ENCODE measurements at regions not wholly inside any gene's neighbourhood (a gene's known extent, or its start where the extent isn't known, plus 50 kb on each side); places are given as distances from the start of the nearest gene placed in this dataset.

GRCh38 chr11:109075976-109076375 lies 346.0 kb upstream of the C11orf87 start:
- DNase-seq (no peak), ATAC-seq (no peak)
- H3K4me1 Mint-ChIP-seq, result no peaks in the 10 kb centered on the region
- H3K9me3 ChIP-seq (ENCODE audit: control insufficient read depth, insufficient read depth, low read length), result no peaks in the 10 kb centered on the region
- intact Hi-C loops (cut with micrococcal nuclease), result no loop called here
- H3K27me3 Mint-ChIP-seq (ENCODE audit: low read depth in 2 of 2), result peaks cover 0 to 3% of the 10 kb centered on the region in 2 donors
- H3K27ac ChIP-seq (ENCODE audit: low read length), result no peak overlapping the region
- H3K36me3 Mint-ChIP-seq, result no peaks in the 10 kb centered on the region
- no peak overlapping the region for H3K4me3 ChIP-seq (ENCODE audit: low read length)
- no peak for TF ChIP-seq CTCF (IDR thresholded peaks at IDR 0.05)
- H3K27ac Mint-ChIP-seq, result no peak overlapping the region
- no peaks in the 10 kb centered on the region for H3K4me1 ChIP-seq (ENCODE audit: control insufficient read depth, insufficient read depth, low read length)
- WGBS (ENCODE audit: insufficient coverage), result 94% methylated on average over 2 of the region's 2 CpGs
- H3K9me3 Mint-ChIP-seq, result no peaks in the 10 kb centered on the region
- H3K36me3 ChIP-seq (ENCODE audit: control insufficient read depth, insufficient read depth, low read length), result no peaks in the 10 kb centered on the region
- H3K27me3 ChIP-seq (ENCODE audit: control insufficient read depth, insufficient read depth, low read length), result no peaks in the 10 kb centered on the region
- no peak overlapping the region for H3K4me3 Mint-ChIP-seq

GRCh38 chr11:109076870-109077269 lies 345.1 kb upstream of the C11orf87 start:
- Histone ChIP-seq H3K27ac (ENCODE audit: low read length) (no peak overlapping the region), H3K27me3 (ENCODE audit: control insufficient read depth, insufficient read depth, low read length) (no peaks in the 10 kb centered on the region), H3K36me3 (ENCODE audit: control insufficient read depth, insufficient read depth, low read length) (no peaks in the 10 kb centered on the region), H3K9me3 (ENCODE audit: control insufficient read depth, insufficient read depth, low read length) (no peaks in the 10 kb centered on the region), H3K4me3 (ENCODE audit: low read length) (no peak overlapping the region), H3K4me1 (ENCODE audit: control insufficient read depth, insufficient read depth, low read length) (no peaks in the 10 kb centered on the region)
- intact Hi-C loops (cut with micrococcal nuclease), result no loop called here
- DNase-seq (no peak), ATAC-seq (no peak)
- WGBS (ENCODE audit: insufficient coverage), result 87% methylated on average over 2 of the region's 2 CpGs
- H3K9me3 Mint-ChIP-seq, result no peaks in the 10 kb centered on the region
- no peak for TF ChIP-seq CTCF (IDR thresholded peaks at IDR 0.05)
- peaks cover 0 to 3% of the 10 kb centered on the region in 2 donors for H3K27me3 Mint-ChIP-seq (ENCODE audit: low read depth in 2 of 2)
- no peak overlapping the region for H3K27ac Mint-ChIP-seq
- H3K36me3 Mint-ChIP-seq, result no peaks in the 10 kb centered on the region
- no peak overlapping the region for H3K4me3 Mint-ChIP-seq
- H3K4me1 Mint-ChIP-seq, result no peaks in the 10 kb centered on the region

DNA sequence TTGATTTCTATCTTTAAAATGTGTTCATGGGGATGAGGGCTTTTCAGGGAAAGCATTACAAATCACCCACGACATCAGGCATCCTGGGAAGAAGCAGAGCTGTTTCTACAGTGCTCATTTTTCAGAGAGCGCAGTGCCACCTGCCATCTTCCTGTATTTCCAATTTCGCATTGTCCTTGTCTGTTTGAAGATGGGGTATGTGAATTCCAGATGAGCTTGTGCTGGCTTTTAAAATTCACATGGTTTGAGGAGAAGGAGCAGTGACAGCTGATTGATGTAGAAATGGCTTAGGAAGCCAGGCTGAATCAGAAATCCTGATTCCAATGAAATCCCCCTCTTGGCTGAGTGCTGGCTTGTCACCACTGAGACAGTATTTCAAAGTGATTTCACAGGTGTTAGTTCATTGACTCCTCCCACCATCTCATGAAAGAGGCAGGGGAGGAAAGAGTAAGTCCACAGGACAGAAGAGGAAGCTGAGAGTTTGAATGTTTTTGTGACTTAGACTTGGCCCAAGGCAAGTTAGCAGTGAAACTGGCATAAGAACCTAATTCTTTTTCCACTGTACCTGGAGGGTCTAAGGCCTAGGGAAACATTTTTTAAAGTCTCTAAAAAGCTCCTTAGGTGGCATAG lies 344.6 kb upstream of the C11orf87 start:
- no peak for TF ChIP-seq CTCF (IDR thresholded peaks at IDR 0.05)
- WGBS (ENCODE audit: insufficient coverage), result 87% methylated on average over 3 of the region's 3 CpGs
- Mint-ChIP-seq H3K4me3 (no peak overlapping the region), H3K36me3 (no peaks in the 10 kb centered on the region), H3K27me3 (ENCODE audit: low read depth in 2 of 2) (peaks cover 0 to 3% of the 10 kb centered on the region in 2 donors), H3K9me3 (no peaks in the 10 kb centered on the region), H3K27ac (no peak overlapping the region), H3K4me1 (no peaks in the 10 kb centered on the region)
- Histone ChIP-seq H3K4me1 (ENCODE audit: control insufficient read depth, insufficient read depth, low read length) (no peaks in the 10 kb centered on the region), H3K4me3 (ENCODE audit: low read length) (no peak overlapping the region), H3K9me3 (ENCODE audit: control insufficient read depth, insufficient read depth, low read length) (no peaks in the 10 kb centered on the region), H3K27ac (ENCODE audit: low read length) (no peak overlapping the region), H3K27me3 (ENCODE audit: control insufficient read depth, insufficient read depth, low read length) (no peaks in the 10 kb centered on the region), H3K36me3 (ENCODE audit: control insufficient read depth, insufficient read depth, low read length) (no peaks in the 10 kb centered on the region)
- ATAC-seq (no peak), DNase-seq (no peak)
- intact Hi-C loops (cut with micrococcal nuclease), result no loop called here

GRCh38 chr11:109085708-109086373 lies 336.1 kb upstream of the C11orf87 start:
- no peak overlapping the region for H3K4me3 Mint-ChIP-seq
- Histone ChIP-seq H3K27ac (ENCODE audit: low read length) (no peak overlapping the region), H3K4me1 (ENCODE audit: control insufficient read depth, insufficient read depth, low read length) (no peaks in the 10 kb centered on the region), H3K27me3 (ENCODE audit: control insufficient read depth, insufficient read depth, low read length) (no peaks in the 10 kb centered on the region), H3K36me3 (ENCODE audit: control insufficient read depth, insufficient read depth, low read length) (no peaks in the 10 kb centered on the region), H3K9me3 (ENCODE audit: control insufficient read depth, insufficient read depth, low read length) (no peaks in the 10 kb centered on the region), H3K4me3 (ENCODE audit: low read length) (no peak overlapping the region)
- WGBS (ENCODE audit: insufficient coverage), result 82% methylated on average over 5 of the region's 5 CpGs
- H3K27me3 Mint-ChIP-seq (ENCODE audit: low read depth in 2 of 2), result no peaks in the 10 kb centered on the region
- DNase-seq (no peak), ATAC-seq (no peak)
- no peak overlapping the region for H3K27ac Mint-ChIP-seq
- peaks cover 2 to 3% of the 10 kb centered on the region in 2 donors for H3K9me3 Mint-ChIP-seq
- H3K36me3 Mint-ChIP-seq, result no peaks in the 10 kb centered on the region
- H3K4me1 Mint-ChIP-seq, result no peaks in the 10 kb centered on the region
- intact Hi-C loops (cut with micrococcal nuclease), result no loop called here
- TF ChIP-seq CTCF (IDR thresholded peaks at IDR 0.05), result no peak

All from natural killer cell (primary cell).